OCI-LY7 (cell line): ENCODE measurements at regions not wholly inside any gene's neighbourhood (a gene's known extent, or its start where the extent isn't known, plus 50 kb on each side); places are given as distances from the start of the nearest gene placed in this dataset.

Experiments
- BruUV-seq: library from RNA; stranded (reverse); fragments of 400-500 nt; replicated peaks from 2 replicates; lab custom pipeline; 2021; lab: Mats Ljungman, UMichigan
- CTCF ChIA-PET: fragments of 300-600 bp; sonication (Branson Sonifier 250); formaldehyde crosslinking; loops from one replicate; lab custom pipeline; 2022; ENCODE audit warnings: antibody characterized with exemption; ENCODE audit not compliant: unreplicated experiment; lab: Charles Lee
- POLR2A ChIA-PET: fragments of 300-600 bp; sonication (Branson Sonifier 250); formaldehyde crosslinking; loops from one replicate; lab custom pipeline; 2022; ENCODE audit warnings: antibody characterized with exemption; lab: Charles Lee
- DNase-seq: peaks from one replicate; pipeline ENCODE4 v3.0.0-alpha.2; 2015; ENCODE audit warnings: low spot score
- H2AFZ ChIP-seq: fragments of 200-600 bp; sonication (generic), shearing (Covaris generic); 2 replicates; pipeline ENCODE4 v1.6.1; 2014; ENCODE audit warnings: mild to moderate bottlenecking, antibody characterized with exemption, low read length, moderate library complexity
- H3K27ac ChIP-seq: fragments of 200-600 bp; sonication (generic); 2 replicates; pipeline ENCODE4 v1.5.1; 2014; ENCODE audit warnings: mixed run types, low read depth, mild to moderate bottlenecking, moderate library complexity, low read length, inconsistent platforms; ENCODE audit not compliant: poor library complexity, severe bottlenecking
- H3K36me3 ChIP-seq: fragments of 200-600 bp; sonication (generic); 2 replicates; pipeline ENCODE4 v1.6.1; 2014; ENCODE audit warnings: mild to moderate bottlenecking, antibody characterized with exemption, low read length, moderate library complexity, mixed read lengths; ENCODE audit not compliant: insufficient read depth
- H3K4me1 ChIP-seq: fragments of 200-600 bp; sonication (generic); 2 replicates; pipeline ENCODE4 v1.5.1; 2014; ENCODE audit warnings: mild to moderate bottlenecking, low read length; ENCODE audit not compliant: insufficient read depth, poor library complexity, severe bottlenecking
- H3K4me2 ChIP-seq: fragments of 200-600 bp; sonication (generic); 2 replicates; pipeline ENCODE4 v1.6.1; 2014; ENCODE audit warnings: mild to moderate bottlenecking, low read length
- H3K4me3 ChIP-seq: fragments of 200-600 bp; sonication (generic); 2 replicates; pipeline ENCODE4 v1.5.1; 2014; ENCODE audit warnings: mild to moderate bottlenecking, low read depth, low read length; ENCODE audit not compliant: poor library complexity, severe bottlenecking
- H3K79me2 ChIP-seq: fragments of 200-600 bp; sonication (generic); 2 replicates; pipeline ENCODE4 v1.6.1; 2016; ENCODE audit warnings: low read depth, mild to moderate bottlenecking, low read length, moderate library complexity, mixed read lengths; ENCODE audit not compliant: insufficient read depth
- H3K9me2 ChIP-seq: fragments of 200-600 bp; sonication (generic); 2 replicates; pipeline ENCODE4 v1.6.1; 2016; ENCODE audit warnings: mild to moderate bottlenecking, low read length, mixed read lengths; ENCODE audit not compliant: insufficient read depth
- H3K9me3 ChIP-seq: fragments of 200-600 bp; sonication (generic); 2 replicates; pipeline ENCODE4 v1.6.1; 2014; ENCODE audit warnings: mild to moderate bottlenecking, mixed run types, low read length, mixed read lengths
- H4K20me1 ChIP-seq: fragments of 200-600 bp; sonication (generic); 2 replicates; pipeline ENCODE4 v1.6.1; 2014; ENCODE audit warnings: mild to moderate bottlenecking, antibody characterized with exemption, low read length, moderate library complexity, mixed read lengths; ENCODE audit not compliant: insufficient read depth
- CTCF ChIP-seq: fragments of 200-600 bp; sonication (generic); conservative IDR thresholded peaks from 2 replicates; pipeline ENCODE4 v1.5.1; 2014; ENCODE audit warnings: mild to moderate bottlenecking, antibody characterized with exemption, low read length, moderate library complexity, mixed read lengths
- EZH2phosphoT487 ChIP-seq: fragments of 200-600 bp; sonication (generic); IDR thresholded peaks from 2 replicates; pipeline ENCODE4 v1.6.1; 2018; ENCODE audit warnings: low read depth, borderline replicate concordance, mild to moderate bottlenecking, mixed run types, antibody characterized with exemption, low read length, moderate library complexity, mixed read lengths
- intact Hi-C: fragments of 100-400 bp; cut with micrococcal nuclease; formaldehyde crosslinking; loops from one replicate; pipeline ENCODE4 v1.10.0; 2022; ENCODE audit not compliant: unreplicated experiment

DNA sequence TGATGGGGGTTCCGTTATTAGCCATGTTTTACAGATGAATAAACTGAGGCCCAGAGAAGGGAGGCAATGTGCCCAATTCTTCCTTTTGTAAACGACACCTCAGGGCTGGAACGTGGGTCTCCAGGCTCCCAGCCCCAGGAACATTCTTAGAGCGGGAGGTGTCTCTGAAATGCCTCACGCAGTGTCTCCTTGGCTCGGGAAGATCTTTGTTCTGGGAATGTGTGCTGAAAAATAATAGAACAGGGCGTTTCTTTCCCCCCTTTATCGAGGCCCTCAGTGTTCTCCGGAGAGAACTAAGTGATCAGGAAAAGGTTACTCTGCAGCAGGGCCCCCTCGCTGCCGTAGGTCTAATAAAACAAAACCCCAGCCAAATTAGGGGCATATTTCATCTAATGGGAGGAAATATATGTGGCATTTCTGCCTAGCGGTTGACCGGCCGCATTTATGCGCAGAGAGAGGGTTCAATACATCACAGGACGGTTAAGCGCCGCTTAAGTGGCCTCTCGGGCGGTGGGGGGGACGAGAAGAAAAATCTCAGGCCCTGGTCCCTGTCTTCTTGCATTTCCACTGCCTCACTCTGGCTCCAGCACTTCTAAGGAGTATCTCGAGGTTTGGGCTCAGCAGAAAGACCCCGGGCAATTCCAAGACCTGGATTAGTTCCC lies 564.3 kb downstream of the MN1 start:
- H3K4me3 ChIP-seq = no peak overlapping the region
- no peak overlapping the region for H3K4me2 ChIP-seq
- no peaks in the 10 kb centered on the region for H4K20me1 ChIP-seq
- ChIA-PET POLR2A (no interaction called here), CTCF (no interaction called here)
- H3K79me2 ChIP-seq = no peaks in the 10 kb centered on the region
- no peaks in the 10 kb centered on the region for H3K9me2 ChIP-seq
- H3K9me3 ChIP-seq = no peaks in the 10 kb centered on the region
- intact Hi-C loops = no loop called here
- peaks cover 7% of the 10 kb centered on the region for H3K4me1 ChIP-seq
- H3K36me3 ChIP-seq = no peaks in the 10 kb centered on the region
- no peak overlapping the region for H3K27ac ChIP-seq
- DNase-seq = no peak
- TF ChIP-seq CTCF = no peak
- TF ChIP-seq EZH2phosphoT487 = no peak
- no TSS peak for BruUV-seq
- no peak overlapping the region for H2AFZ ChIP-seq

DNA sequence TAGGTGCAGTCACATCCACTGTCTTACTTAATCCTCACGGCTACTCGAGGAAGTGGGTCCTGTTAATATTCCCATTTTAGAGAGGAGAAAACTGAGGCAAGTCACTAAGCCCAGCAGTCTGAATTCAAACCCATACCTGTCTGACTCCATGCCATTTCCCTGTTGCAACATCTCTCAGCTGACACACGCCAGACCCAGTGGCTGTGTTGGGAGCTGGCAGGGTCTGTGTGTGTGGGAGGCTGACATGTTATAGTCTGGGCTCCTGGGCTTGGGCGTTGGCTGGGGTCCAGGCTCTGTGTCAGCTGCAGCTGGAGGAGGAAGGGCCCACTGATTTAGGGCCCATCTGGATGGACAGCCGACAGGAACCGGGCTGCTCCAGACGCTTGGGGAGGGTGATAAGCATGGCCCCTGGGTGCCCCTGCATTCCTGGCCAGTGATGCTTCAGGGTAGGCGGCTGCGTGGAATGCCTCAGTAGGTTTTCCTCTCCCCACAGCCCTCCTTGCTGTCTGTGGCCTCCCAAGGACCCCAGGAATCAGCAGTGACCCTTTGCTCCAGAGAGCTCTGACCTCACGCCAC lies 562.5 kb downstream of the MN1 start:
- Histone ChIP-seq H3K4me3 (no peak overlapping the region), H2AFZ (no peak overlapping the region), H4K20me1 (no peaks in the 10 kb centered on the region), H3K9me2 (no peaks in the 10 kb centered on the region), H3K4me2 (no peak overlapping the region), H3K36me3 (no peaks in the 10 kb centered on the region), H3K9me3 (no peaks in the 10 kb centered on the region), H3K27ac (no peak overlapping the region), H3K79me2 (no peaks in the 10 kb centered on the region), H3K4me1 (peaks cover 7% of the 10 kb centered on the region)
- no peak for TF ChIP-seq CTCF
- no peak for TF ChIP-seq EZH2phosphoT487
- intact Hi-C loops = no loop called here
- POLR2A ChIA-PET = no interaction called here
- DNase-seq = no peak
- CTCF ChIA-PET = no interaction called here
- BruUV-seq = no TSS peak

GRCh38 chr22:27239520-27239919 lies 562.0 kb downstream of the MN1 start:
- no peaks in the 10 kb centered on the region for H4K20me1 ChIP-seq
- POLR2A ChIA-PET = no interaction called here
- intact Hi-C loops = no loop called here
- DNase-seq = no peak
- H3K27ac ChIP-seq = no peak overlapping the region
- TF ChIP-seq CTCF = no peak
- no peaks in the 10 kb centered on the region for H3K36me3 ChIP-seq
- H3K4me2 ChIP-seq = no peak overlapping the region
- no peaks in the 10 kb centered on the region for H3K79me2 ChIP-seq
- CTCF ChIA-PET = no interaction called here
- no peaks in the 10 kb centered on the region for H3K9me3 ChIP-seq
- no peaks in the 10 kb centered on the region for H3K9me2 ChIP-seq
- peaks cover 7% of the 10 kb centered on the region for H3K4me1 ChIP-seq
- H2AFZ ChIP-seq = no peak overlapping the region
- no TSS peak for BruUV-seq
- H3K4me3 ChIP-seq = no peak overlapping the region
